ENCODE measurements at regions not wholly inside any gene's neighbourhood (a gene's known extent, or its start where the extent isn't known, plus 50 kb on each side); places are given as distances from the start of the nearest gene placed in this dataset.
"Not testable (repeated sequence)": the region's sequence is repeated elsewhere in the genome, so short reads cannot be mapped to it uniquely, and the experiment has no call there.

- no peak for DNase-seq
Measured at GRCh38 chr2:184154438-184154837, 443.9 kb upstream of the ZNF804A start.

DNA sequence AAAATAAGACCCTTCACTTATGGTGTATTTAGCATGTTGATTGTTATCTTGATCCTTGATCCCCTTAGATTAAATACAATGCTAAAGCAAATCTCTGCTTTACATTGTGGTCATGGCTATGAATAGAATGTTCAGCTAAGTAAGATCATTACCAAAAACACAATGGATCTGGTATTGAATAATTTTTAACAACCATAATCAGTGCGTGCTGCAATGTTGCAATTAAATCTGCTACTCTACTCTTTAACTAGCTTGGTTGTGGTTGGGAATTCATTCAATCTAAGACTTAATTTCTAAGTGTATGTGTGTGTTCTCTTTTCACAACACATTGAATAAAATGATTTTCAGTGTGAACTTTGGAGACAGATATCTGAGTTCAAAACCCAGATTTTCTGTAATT, 442.5 kb upstream of the ZNF804A start:
- no peak for DNase-seq

- no peak for DNase-seq
Measured at GRCh38 chr2:184157141-184157540, 441.2 kb upstream of the ZNF804A start.

DNA sequence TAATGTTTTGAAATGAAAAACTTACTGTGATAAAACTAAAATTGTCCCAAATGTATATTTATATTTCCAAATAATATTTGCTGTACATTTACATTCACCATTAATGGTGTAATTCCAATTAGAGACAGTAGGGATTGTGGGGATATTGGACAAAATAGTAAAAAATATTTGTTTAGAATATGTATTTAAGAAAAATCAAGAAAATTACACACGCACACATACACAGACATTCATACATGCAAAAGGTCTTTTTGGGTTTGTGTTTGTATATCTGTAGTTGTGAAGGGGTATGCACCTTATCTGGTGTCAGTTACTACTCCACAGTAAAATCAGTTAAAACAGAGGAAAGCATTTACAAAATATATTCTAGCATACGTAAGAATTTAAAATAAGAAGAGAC, 435.9 kb upstream of the ZNF804A start:
- no peak for DNase-seq

- not testable (repeated sequence) for DNase-seq
Measured at GRCh38 chr2:184168823-184169222, 429.5 kb upstream of the ZNF804A start.

DNA sequence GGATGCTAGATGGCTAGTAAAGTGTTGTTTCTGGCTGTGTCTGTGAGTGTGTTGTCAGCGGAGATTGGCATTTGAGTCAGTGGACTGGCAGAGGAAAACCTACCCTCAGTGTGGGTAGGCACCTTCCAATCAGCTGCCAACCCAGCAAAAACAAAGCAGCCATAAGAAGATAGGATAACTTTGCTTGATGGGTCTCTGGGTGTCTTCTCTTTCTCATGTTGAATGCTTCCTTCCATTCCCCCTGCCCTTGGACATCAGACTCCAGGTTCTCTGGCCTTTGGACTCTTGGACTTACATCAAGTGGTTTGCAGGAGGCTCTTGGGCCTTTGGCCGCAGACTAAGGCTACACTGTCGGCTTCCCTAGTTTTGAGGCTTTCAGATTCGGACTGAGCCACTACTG, 429.0 kb upstream of the ZNF804A start:
- DNase-seq: no peak

GRCh38 chr2:184174493-184175104, 423.7 kb upstream of the ZNF804A start:
- DNase-seq: no peak

DNA sequence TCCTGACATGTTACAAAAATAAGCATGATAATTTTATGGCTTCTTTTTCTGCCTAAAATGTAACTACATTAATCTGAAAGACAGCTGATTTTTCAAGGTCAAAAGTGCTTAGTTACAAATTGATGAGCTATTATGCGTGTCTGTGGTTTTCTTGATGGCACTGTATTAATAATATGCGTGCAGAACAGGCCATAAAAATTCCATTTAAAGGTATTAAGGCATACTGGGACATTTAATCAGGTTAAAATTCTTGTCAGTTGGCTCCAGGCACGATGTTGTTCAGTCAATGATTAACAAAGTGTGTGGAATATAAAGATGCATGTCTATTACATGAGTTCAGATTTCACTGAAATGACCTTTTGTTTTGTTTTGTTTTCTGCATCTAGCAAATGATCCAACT, 420.1 kb upstream of the ZNF804A start:
- no peak for DNase-seq

DNA sequence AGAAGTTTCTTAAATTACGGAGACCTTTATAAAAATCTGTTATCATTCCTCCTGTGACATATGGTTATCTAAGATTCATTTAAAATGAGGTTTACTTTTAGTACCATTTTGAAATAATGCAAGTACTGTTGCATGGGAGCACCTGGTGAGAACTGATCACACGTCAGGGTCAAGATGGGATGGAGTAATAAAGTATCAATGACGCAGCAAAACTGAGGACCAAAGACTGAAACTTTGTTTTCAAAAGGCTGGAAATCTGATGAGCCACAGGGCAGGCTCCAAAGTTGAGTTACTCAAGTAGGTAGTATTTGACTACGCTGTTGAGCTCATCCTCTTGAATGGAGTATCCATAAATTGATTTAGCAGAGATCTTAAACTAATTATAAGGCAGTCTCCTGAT, 411.9 kb upstream of the ZNF804A start:
- DNase-seq: no peak

DNA sequence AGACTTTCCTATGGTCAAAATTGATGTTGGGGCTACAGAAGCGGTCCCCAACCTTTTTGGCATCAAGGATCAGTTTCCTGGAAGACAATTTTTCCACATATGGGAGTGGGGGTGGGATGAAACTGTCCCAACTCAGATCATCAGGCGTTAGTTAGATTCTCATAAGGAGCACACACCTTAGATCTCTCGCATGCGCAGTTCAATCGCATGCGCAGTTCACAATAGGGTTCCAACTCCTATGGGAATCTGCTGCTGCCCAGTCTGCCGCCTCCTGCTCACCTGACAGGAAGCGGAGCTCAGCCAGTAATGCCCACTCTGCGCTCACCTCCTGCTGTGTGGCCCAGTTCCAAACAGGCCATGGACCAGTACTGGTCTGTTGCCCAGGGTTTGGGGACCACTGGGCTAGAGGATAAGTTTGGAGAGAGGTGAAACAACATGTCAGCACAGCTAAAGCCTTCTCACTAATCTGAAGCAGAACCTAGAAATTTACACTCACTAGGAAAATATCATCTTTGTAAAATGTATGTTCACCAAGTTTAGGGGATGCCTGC, 410.8 kb upstream of the ZNF804A start:
- no peak for DNase-seq

- no peak for DNase-seq
Measured at GRCh38 chr2:184190725-184191124, 407.6 kb upstream of the ZNF804A start.

GRCh38 chr2:184192649-184193048, 405.7 kb upstream of the ZNF804A start:
- no peak for DNase-seq

DNA sequence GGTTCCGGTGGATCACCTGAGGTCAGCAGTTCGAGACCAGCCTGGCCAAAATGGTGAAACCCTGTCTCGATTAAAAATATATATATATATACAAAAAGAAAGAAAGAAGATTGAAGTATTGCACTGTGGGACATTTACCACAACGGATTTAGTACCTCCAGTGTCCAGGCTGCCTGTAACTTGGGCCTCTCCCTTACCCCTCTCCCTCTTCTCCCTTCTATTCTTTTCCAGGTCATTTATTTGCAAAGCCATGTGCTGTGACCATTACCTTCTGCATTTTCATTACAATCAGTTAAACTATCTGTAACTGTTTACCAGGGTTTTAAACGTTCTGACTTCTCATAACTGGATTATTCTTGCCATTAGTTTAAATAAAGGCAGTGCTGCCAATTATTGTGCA, 400.9 kb upstream of the ZNF804A start:
- DNase-seq: no peak

- not testable (repeated sequence) for DNase-seq
Measured at GRCh38 chr2:184198791-184199190, 399.5 kb upstream of the ZNF804A start.

DNA sequence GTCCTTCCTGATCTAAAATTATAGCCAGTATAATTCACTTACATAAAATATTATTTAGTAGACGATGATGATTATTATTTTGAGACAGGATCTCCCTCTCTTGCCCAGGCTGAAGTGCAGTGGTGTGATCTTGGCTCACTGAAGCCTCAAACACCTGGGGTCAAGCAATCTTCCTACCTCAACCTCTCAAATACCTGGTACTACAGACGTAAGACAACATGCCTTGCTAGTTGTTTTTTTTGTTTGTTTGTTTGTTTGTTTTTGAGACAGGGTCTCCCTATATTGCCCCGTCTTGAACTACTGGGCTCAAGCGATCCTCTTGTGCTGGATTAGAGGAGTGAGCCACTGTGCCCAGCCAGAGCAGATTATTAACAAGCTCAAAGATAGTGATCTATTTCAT, 399.1 kb upstream of the ZNF804A start:
- no peak for DNase-seq

GRCh38 chr2:184201246-184201645, 397.1 kb upstream of the ZNF804A start:
- DNase-seq: no peak

- no peak for DNase-seq
Measured at GRCh38 chr2:184203661-184204060, 394.7 kb upstream of the ZNF804A start.

GRCh38 chr2:184205048-184205596, 393.2 kb upstream of the ZNF804A start:
- no peak for DNase-seq

DNA sequence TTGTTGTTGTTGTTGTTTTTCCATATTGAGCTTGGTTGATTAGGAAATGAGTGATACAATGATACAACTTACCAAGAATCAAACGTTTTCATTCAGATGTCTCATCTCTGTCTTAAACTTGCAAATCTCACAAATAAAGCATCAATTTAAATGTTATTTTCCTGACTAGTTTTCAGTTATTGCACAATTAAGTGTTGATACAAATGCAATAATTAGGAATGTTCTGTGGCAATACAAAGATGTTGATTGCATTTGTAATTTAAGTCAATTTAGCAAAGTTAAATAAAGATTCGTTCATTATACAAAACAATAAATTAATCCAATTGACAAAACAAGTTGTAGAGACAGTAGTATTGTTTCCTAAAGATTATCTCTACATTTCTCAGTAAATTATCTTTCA, 392.3 kb upstream of the ZNF804A start:
- DNase-seq: no peak

DNA sequence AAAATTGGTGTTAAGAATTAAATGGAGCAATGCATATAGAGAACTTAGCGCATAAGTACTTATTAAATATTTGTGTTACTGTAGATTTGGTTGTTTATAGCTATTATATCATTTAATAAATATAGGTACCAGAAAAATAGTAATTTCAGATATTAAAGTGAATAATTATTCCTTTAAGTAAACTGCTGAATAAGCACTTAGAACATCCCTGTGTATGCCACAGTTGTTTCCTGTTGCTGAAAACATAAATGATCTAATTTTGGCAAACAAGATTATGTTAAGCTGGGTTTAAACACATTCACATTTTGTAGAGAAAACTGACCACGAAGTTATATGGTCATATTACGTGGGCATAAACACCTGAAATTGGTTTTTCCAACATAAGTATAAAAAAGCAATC, 388.0 kb upstream of the ZNF804A start:
- DNase-seq: no peak

DNA sequence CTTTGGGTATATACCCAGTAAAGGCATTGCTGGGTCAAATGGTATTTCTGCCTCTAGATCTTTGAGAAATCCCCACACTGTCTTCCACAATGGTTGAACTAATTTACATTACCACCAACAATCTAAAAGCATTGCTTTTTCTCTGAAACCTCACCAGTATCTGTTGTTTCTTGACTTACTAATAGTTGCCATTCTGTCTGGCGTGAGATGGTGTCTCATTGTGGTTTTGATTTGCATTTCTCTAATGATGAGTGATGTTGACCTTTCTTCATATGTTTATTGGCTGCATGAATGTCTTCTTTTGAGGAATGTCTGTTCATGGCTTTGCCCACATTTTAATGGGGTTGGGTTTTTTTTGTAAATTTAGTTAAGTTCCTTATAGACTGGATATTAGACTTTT, 382.6 kb upstream of the ZNF804A start:
- no peak for DNase-seq

DNA sequence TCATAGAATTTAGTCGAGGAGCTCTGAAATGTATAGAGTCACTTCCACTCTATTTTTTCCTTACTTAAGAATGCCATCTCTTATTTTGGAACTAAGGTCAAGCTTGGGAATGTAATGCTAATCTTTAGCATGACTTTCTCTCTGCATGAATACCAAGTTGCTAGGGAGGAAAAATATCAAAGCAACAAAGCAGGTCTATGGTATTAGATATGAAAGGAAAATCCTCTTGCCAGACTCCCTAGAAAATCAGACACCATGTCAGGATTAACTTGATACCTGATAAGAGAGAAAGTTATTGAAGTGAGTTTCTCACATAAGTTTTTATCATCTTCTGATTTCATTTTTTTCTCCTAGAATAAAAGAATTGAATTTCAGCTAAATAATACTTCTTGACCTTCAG, 341.7 kb upstream of the ZNF804A start:
- no peak for DNase-seq

DNA sequence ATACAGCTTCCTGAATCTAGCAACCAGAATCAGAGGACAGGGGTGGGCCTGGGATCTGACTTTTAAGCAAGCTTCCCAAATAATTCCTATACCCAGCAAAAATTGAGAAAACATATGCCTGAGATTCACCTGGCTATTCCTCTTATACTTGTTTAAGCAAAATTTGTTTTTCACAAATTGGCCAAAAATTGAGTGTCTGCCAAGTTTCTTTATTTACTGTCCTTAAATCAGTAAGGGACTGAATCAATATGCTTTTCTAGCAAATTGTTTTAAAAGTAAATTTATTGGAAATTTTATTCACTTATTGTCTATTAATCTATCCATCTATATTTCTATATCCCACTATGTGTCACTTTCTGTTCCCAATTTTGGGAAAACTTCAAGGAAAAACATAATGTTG, 337.0 kb upstream of the ZNF804A start:
- DNase-seq: no peak

DNA sequence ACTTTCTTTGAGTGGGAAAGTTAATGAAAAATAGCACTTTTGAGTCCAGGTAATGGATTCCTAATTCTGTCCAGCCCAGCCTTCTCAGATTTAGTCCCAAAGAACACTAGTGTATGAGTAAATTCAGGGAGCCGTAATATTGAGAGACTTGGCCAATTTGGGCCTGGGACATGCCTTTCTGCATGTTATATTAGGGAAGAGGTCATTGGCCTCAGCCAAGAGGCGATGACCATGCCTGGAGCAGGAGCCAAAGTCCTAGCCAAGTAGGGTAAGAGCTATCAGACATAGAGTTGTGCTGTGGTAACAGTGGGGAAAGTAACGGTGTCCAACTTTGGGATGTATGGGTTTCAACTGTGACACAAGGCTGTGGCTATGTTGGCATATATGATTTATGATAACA, 336.5 kb upstream of the ZNF804A start:
- DNase-seq: no peak

GRCh38 chr2:184268900-184269477, 329.3 kb upstream of the ZNF804A start:
- no peak for DNase-seq
